ENCODE measurements at regions not wholly inside any gene's neighbourhood (a gene's known extent, or its start where the extent isn't known, plus 50 kb on each side); places are given as distances from the start of the nearest gene placed in this dataset.

DNA sequence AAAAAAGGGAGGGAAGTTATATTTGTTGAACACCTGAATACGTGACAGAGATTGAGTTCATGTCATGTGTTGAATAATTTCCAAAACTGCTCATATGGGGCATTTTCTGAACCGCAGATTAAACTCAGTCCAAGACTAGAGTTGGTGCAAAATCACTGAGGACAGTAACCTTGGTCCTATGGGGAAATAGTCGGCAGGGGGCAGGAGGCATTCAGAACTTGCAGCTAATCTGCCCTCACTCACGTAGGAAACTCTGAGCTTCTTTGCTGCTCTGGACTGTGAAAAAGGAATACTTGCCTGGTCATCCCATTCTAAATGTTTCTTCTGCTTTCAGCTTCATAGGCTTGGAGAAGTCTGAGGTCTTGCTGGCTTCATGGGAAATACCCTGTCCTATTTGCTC, 228.3 kb upstream of the ZP4 start:
- TF ChIP-seq POLR2A (IDR thresholded peaks at IDR 0.05; ENCODE audit: low read depth, low read length) (no peak), TAF1 (IDR thresholded peaks at IDR 0.05; ENCODE audit: low read depth, low read length) (no peak), POLR2AphosphoS5 (IDR thresholded peaks at IDR 0.05; ENCODE audit: low read depth, low read length) (no peak), PAX5 (IDR thresholded peaks at IDR 0.05; ENCODE audit: insufficient read depth, low read length, severe bottlenecking) (no peak), POU2F2 (IDR thresholded peaks at IDR 0.05; ENCODE audit: low read depth, low read length) (no peak), SPI1 (IDR thresholded peaks at IDR 0.05; ENCODE audit: low read depth, low read length) (no peak)

Data from GM12891 (cell line).